ENCODE measurements at regions not wholly inside any gene's neighbourhood (a gene's known extent, or its start where the extent isn't known, plus 50 kb on each side); places are given as distances from the start of the nearest gene placed in this dataset.

DNA sequence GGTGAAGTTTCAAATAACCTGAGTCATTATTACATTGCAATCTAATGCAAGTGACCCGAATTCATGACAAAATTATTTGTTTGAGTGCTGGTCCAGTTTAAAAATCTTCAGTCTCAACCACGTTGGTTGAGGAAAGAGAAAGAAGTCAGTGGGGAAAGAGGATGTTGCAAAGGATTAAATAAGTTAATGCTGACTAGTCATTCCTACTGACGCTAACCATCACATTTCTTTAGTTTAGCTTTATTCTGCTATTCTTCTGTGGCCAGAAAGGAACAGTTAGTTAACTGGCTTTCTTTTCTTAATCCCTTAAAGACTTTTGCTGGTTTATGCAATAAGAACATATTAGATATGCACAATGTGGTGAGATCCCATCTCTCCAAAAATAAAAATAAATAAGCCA is 143.8 kb upstream of the FAM83B start:
- Histone ChIP-seq H3K79me2 (ENCODE audit: insufficient read depth, low read length) (no peaks in the 10 kb centered on the region), H3K9me3 (ENCODE audit: low read length) (no peaks in the 10 kb centered on the region), H3F3A (ENCODE audit: insufficient read depth, low read length) (no peaks in the 10 kb centered on the region), H3K27ac (ENCODE audit: low read depth, low read length, poor library complexity, severe bottlenecking) (no peak overlapping the region), H3K4me3 (ENCODE audit: low read depth, low read length, poor library complexity, severe bottlenecking) (no peak overlapping the region), H3K9ac (ENCODE audit: low read length) (no peak overlapping the region), H3K9me2 (ENCODE audit: low read depth, low read length) (no peaks in the 10 kb centered on the region), H4K20me1 (ENCODE audit: insufficient read depth, low read length) (no peaks in the 10 kb centered on the region), H3K4me2 (ENCODE audit: low read length) (no peak overlapping the region), H3K36me3 (ENCODE audit: insufficient read depth, low read length) (no peaks in the 10 kb centered on the region), H3K4me1 (ENCODE audit: insufficient read depth, low read length, severe bottlenecking) (no peaks in the 10 kb centered on the region), H2AFZ (ENCODE audit: low read length) (no peak overlapping the region), H3K27me3 (ENCODE audit: insufficient read depth, low read length) (no peaks in the 10 kb centered on the region)
- no peak for TF ChIP-seq EZH2 (IDR thresholded peaks at IDR 0.05; ENCODE audit: borderline replicate concordance, low read length)
- no peak for TF ChIP-seq CTCF (IDR thresholded peaks at IDR 0.05; ENCODE audit: low read length)

DNA sequence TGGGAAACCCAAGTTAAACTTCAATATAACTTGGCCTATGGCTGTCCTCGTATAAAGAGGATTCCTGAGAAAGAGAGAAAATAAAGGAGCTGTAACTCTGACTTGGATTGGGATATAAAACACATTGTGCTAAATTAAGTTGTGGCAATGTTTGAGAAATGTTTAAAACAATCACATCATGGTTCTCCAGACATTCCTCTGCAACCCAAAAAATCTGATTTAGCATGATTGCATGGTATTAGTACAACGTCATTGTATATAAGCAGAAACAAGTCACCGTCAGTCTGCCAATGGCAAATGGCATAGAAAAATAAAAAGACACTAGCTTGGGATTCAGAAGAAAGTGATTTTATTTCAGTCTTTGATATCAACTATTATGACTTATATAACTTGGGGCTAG is 140.2 kb upstream of the FAM83B start:
- H3K9ac ChIP-seq (ENCODE audit: low read length) = no peak overlapping the region
- H3K4me1 ChIP-seq (ENCODE audit: insufficient read depth, low read length, severe bottlenecking) = no peaks in the 10 kb centered on the region
- H3K9me2 ChIP-seq (ENCODE audit: low read depth, low read length) = no peaks in the 10 kb centered on the region
- no peak overlapping the region for H3K4me2 ChIP-seq (ENCODE audit: low read length)
- H3K79me2 ChIP-seq (ENCODE audit: insufficient read depth, low read length) = no peaks in the 10 kb centered on the region
- H3K9me3 ChIP-seq (ENCODE audit: low read length) = no peaks in the 10 kb centered on the region
- no peaks in the 10 kb centered on the region for H3K36me3 ChIP-seq (ENCODE audit: insufficient read depth, low read length)
- TF ChIP-seq CTCF (IDR thresholded peaks at IDR 0.05; ENCODE audit: low read length) (no peak), EZH2 (IDR thresholded peaks at IDR 0.05; ENCODE audit: borderline replicate concordance, low read length) (no peak)
- H3K4me3 ChIP-seq (ENCODE audit: low read depth, low read length, poor library complexity, severe bottlenecking) = no peak overlapping the region
- H3K27ac ChIP-seq (ENCODE audit: low read depth, low read length, poor library complexity, severe bottlenecking) = no peak overlapping the region
- H3K27me3 ChIP-seq (ENCODE audit: insufficient read depth, low read length) = no peaks in the 10 kb centered on the region
- H4K20me1 ChIP-seq (ENCODE audit: insufficient read depth, low read length) = no peaks in the 10 kb centered on the region
- H3F3A ChIP-seq (ENCODE audit: insufficient read depth, low read length) = no peaks in the 10 kb centered on the region
- no peak overlapping the region for H2AFZ ChIP-seq (ENCODE audit: low read length)

DNA sequence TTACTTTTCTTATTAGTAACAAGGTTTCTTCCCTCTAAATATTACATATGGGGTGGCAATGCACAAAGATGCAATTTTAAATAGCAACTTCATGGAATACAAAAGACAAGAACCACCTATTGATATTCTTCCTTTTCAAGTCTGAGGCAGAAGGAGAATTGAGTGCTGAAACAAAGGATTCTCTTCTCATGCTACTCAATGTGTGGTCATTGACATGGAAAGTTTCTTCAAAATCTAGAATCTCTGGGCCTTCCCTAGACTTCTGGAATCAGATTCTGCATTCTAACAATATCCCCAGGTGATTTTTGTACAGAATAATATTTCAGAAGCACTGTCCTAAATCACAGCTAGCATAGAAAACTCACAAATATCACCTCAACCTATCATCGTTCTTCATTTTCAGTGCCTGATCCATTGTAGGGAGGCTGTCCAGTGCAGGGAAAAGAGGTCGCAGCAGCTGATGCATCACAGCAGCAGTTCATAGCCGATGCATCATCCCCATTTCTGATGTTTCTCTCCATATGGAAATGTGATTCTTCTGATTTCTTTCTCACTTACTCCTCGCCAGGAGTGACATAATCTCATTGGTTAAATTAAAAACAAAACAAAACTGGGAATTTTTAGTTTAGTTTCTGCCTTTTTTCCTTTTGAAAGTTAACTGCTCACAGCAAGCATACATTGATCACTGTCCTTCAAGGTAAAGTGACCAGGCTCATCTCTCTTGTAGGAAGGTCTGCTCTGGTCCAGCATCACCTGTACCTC is 139.5 kb upstream of the FAM83B start:
- H3K27ac ChIP-seq (ENCODE audit: low read depth, low read length, poor library complexity, severe bottlenecking) = no peak overlapping the region
- no peaks in the 10 kb centered on the region for H3K36me3 ChIP-seq (ENCODE audit: insufficient read depth, low read length)
- no peak overlapping the region for H3K9ac ChIP-seq (ENCODE audit: low read length)
- no peak overlapping the region for H2AFZ ChIP-seq (ENCODE audit: low read length)
- no peaks in the 10 kb centered on the region for H3K9me3 ChIP-seq (ENCODE audit: low read length)
- no peaks in the 10 kb centered on the region for H4K20me1 ChIP-seq (ENCODE audit: insufficient read depth, low read length)
- no peak overlapping the region for H3K4me3 ChIP-seq (ENCODE audit: low read depth, low read length, poor library complexity, severe bottlenecking)
- no peaks in the 10 kb centered on the region for H3K27me3 ChIP-seq (ENCODE audit: insufficient read depth, low read length)
- H3K4me1 ChIP-seq (ENCODE audit: insufficient read depth, low read length, severe bottlenecking) = no peaks in the 10 kb centered on the region
- H3K79me2 ChIP-seq (ENCODE audit: insufficient read depth, low read length) = no peaks in the 10 kb centered on the region
- no peak overlapping the region for H3K4me2 ChIP-seq (ENCODE audit: low read length)
- TF ChIP-seq EZH2 (IDR thresholded peaks at IDR 0.05; ENCODE audit: borderline replicate concordance, low read length) (no peak), CTCF (IDR thresholded peaks at IDR 0.05; ENCODE audit: low read length) (no peak)
- no peaks in the 10 kb centered on the region for H3F3A ChIP-seq (ENCODE audit: insufficient read depth, low read length)
- no peaks in the 10 kb centered on the region for H3K9me2 ChIP-seq (ENCODE audit: low read depth, low read length)

All from OCI-LY1 (cell line).